ENCODE measurements at regions not wholly inside any gene's neighbourhood (a gene's known extent, or its start where the extent isn't known, plus 50 kb on each side); places are given as distances from the start of the nearest gene placed in this dataset.

GRCh38 chr12:23463172-23463571 lies 486.3 kb downstream of the SOX5 start:
- TF ChIP-seq CTCF (IDR thresholded peaks at IDR 0.05; ENCODE audit: low read depth, low read length, poor library complexity, severe bottlenecking) (no peak), EZH2phosphoT487 (IDR thresholded peaks at IDR 0.05; ENCODE audit: borderline replicate concordance, low read length) (no peak)
